Dermis blood vessel endothelial cell (primary cell): ENCODE measurements at regions not wholly inside any gene's neighbourhood (a gene's known extent, or its start where the extent isn't known, plus 50 kb on each side); places are given as distances from the start of the nearest gene placed in this dataset.

Experiments
- DNase-seq: peaks from one replicate; pipeline ENCODE4 v3.0.0; 2010

GRCh38 chr18:72470391-72470790 lies 73.8 kb downstream of the CBLN2 start:
- DNase-seq, result no peak

- no peak for DNase-seq
These were observed 76.0 kb downstream of the CBLN2 start for GRCh38 chr18:72468021-72468710.

GRCh38 chr18:72460210-72460680 lies 83.9 kb downstream of the CBLN2 start:
- no peak for DNase-seq

GRCh38 chr18:72458271-72458670 lies 85.9 kb downstream of the CBLN2 start:
- DNase-seq, result no peak

GRCh38 chr18:72456802-72457201 lies 87.3 kb downstream of the CBLN2 start:
- no peak for DNase-seq

GRCh38 chr18:72452328-72452727 lies 91.8 kb downstream of the CBLN2 start:
- DNase-seq, result no peak

GRCh38 chr18:72444798-72445155 lies 99.4 kb downstream of the CBLN2 start:
- DNase-seq, result no peak

- no peak for DNase-seq
These were observed 99.9 kb downstream of the CBLN2 start for GRCh38 chr18:72444111-72444797.

GRCh38 chr18:72436401-72436800 lies 107.7 kb downstream of the CBLN2 start:
- no peak for DNase-seq

- DNase-seq, result no peak
These were observed 110.4 kb downstream of the CBLN2 start for GRCh38 chr18:72433756-72434155.

- no peak for DNase-seq
These were observed 116.4 kb downstream of the CBLN2 start for GRCh38 chr18:72427721-72428120.

GRCh38 chr18:72419914-72420313 lies 124.2 kb downstream of the CBLN2 start:
- no peak for DNase-seq

- DNase-seq, result no peak
These were observed 131.2 kb downstream of the CBLN2 start for GRCh38 chr18:72412927-72413326.

GRCh38 chr18:72411261-72411660 lies 132.9 kb downstream of the CBLN2 start:
- no peak for DNase-seq

GRCh38 chr18:72410399-72410798 lies 133.7 kb downstream of the CBLN2 start:
- no peak for DNase-seq

GRCh38 chr18:72409903-72410302 lies 134.2 kb downstream of the CBLN2 start:
- no peak for DNase-seq

GRCh38 chr18:72407048-72407447 lies 137.1 kb downstream of the CBLN2 start:
- DNase-seq, result no peak

GRCh38 chr18:72391951-72392350 lies 152.2 kb downstream of the CBLN2 start:
- no peak for DNase-seq

- no peak for DNase-seq
These were observed 152.7 kb downstream of the CBLN2 start for GRCh38 chr18:72391427-72391826.

GRCh38 chr18:72378016-72378415 lies 166.1 kb downstream of the CBLN2 start:
- DNase-seq, result no peak

GRCh38 chr18:72376256-72376655 lies 167.9 kb downstream of the CBLN2 start:
- no peak for DNase-seq

GRCh38 chr18:72375618-72376017 lies 168.5 kb downstream of the CBLN2 start:
- no peak for DNase-seq

GRCh38 chr18:72372076-72372475 lies 172.1 kb downstream of the CBLN2 start:
- DNase-seq, result no peak

GRCh38 chr18:72368308-72368707 lies 175.8 kb downstream of the CBLN2 start:
- no peak for DNase-seq

- no peak for DNase-seq
These were observed 183.5 kb downstream of the CBLN2 start for GRCh38 chr18:72360634-72361033.
